ENCODE measurements at regions not wholly inside any gene's neighbourhood (a gene's known extent, or its start where the extent isn't known, plus 50 kb on each side); places are given as distances from the start of the nearest gene placed in this dataset.
"Not testable (repeated sequence)": the region's sequence is repeated elsewhere in the genome, so short reads cannot be mapped to it uniquely, and the experiment has no call there.

- DNase-seq (ENCODE audit: low spot score), result not testable (repeated sequence)
These were observed 330.7 kb upstream of the PLGLB1 start for GRCh38 chr2:87352178-87352934.

- not testable (repeated sequence) for DNase-seq (ENCODE audit: low spot score)
These were observed 331.8 kb upstream of the PLGLB1 start for GRCh38 chr2:87353408-87353807.

DNA sequence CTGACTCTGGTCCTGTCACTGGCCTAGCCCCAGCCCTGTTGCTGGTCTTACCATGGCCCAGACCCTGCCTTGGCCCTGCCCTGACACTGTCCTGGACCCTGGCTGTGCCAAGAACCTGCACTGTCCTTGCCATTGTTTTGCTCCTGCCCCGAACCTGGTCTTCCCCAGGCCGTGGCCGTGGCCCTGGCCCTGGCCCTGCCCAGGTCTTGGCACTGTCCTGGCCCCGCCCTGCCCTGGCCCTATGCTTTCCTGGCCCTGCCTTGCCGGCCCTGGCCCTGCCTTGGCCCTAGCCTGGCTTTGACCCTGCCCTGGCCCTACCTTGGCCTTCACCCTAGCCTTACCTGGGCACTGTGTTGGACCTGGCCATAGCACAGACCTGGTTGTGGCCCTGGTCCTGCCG is 332.5 kb upstream of the PLGLB1 start:
- not testable (repeated sequence) for DNase-seq (ENCODE audit: low spot score)

DNA sequence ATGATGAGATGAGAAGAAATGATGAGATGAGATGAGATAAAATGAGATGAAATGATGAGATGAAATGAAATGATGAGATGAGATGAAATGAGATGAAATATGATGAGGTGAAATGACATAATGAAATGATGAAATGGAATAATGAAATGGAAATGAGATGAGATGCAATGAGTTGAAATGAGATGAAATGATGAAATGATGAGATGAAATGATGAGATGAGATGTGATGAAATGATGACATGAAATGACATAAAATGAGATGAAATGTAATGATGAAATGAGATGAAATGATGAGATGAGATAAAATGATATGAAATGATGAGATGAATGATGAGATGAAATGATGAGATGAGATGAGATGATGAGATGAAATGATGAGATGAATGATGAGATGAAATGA is 338.6 kb upstream of the PLGLB1 start:
- DNase-seq (ENCODE audit: low spot score), result not testable (repeated sequence)

DNA sequence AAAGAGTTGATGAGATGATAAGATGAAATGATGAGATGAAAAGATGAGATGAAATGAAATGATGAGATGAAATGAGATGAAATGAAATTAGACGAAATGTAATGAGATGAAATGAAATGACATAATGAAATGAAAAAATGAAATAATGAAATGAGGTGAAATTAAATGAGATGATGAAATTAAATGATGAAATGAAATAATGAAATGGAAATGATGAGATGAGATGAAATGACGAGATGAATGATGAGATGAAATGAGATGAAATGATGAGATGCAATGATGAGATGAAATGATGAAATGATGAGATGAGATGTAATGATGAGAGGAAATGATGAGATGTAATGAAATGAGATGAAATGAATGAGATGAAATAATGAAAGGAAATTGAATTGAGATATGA is 339.3 kb upstream of the PLGLB1 start:
- DNase-seq (ENCODE audit: low spot score), result not testable (repeated sequence)

DNA sequence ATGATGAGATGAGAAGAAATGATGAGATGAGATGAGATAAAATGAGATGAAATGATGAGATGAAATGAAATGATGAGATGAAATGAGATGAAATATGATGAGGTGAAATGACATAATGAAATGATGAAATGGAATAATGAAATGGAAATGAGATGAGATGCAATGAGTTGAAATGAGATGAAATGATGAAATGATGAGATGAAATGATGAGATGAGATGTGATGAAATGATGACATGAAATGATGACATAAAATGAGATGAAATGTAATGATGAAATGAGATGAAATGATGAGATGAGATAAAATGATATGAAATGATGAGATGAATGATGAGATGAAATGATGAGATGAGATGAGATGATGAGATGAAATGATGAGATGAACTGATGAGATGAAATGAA is 340.2 kb upstream of the PLGLB1 start:
- not testable (repeated sequence) for DNase-seq (ENCODE audit: low spot score)

DNA sequence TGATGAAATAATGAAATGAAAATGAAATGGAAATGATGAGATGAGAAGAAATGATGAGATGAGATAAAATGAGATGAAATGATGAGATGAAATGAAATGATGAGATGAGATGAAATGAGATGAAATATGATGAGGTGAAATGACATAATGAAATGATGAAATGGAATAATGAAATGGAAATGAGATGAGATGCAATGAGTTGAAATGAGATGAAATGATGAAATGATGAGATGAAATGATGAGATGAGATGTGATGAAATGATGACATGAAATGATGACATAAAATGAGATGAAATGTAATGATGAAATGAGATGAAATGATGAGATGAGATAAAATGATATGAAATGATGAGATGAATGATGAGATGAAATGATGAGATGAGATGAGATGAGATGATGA is 342.7 kb upstream of the PLGLB1 start:
- DNase-seq (ENCODE audit: low spot score), result not testable (repeated sequence)

GRCh38 chr2:87365038-87365437 is 343.4 kb upstream of the PLGLB1 start:
- DNase-seq (ENCODE audit: low spot score), result not testable (repeated sequence)

- DNase-seq (ENCODE audit: low spot score), result not testable (repeated sequence)
These were observed 361.8 kb upstream of the PLGLB2 start for GRCh38 chr2:87386063-87386560.

DNA sequence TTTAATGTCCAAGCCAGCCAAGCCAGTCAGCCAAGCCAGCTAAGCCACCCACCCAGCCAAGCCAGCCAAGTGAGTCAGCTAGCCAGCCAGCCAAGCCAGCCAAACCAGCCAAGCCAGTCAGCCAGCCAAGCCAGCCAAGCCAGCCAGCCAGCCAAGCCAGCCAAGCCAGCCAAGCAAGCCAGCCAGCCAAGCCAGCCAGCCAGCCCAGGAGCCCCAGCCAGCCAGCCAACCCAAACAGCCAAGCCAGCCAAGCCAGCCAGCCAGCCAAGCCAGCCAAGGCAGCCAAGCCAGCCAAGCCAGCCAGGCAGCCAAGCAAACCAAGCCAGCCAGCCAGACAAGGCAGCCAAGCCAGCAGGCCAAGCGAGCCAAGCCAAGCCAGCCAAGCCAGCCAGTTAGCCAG is 352.1 kb upstream of the PLGLB2 start:
- not testable (repeated sequence) for DNase-seq (ENCODE audit: low spot score)

DNA sequence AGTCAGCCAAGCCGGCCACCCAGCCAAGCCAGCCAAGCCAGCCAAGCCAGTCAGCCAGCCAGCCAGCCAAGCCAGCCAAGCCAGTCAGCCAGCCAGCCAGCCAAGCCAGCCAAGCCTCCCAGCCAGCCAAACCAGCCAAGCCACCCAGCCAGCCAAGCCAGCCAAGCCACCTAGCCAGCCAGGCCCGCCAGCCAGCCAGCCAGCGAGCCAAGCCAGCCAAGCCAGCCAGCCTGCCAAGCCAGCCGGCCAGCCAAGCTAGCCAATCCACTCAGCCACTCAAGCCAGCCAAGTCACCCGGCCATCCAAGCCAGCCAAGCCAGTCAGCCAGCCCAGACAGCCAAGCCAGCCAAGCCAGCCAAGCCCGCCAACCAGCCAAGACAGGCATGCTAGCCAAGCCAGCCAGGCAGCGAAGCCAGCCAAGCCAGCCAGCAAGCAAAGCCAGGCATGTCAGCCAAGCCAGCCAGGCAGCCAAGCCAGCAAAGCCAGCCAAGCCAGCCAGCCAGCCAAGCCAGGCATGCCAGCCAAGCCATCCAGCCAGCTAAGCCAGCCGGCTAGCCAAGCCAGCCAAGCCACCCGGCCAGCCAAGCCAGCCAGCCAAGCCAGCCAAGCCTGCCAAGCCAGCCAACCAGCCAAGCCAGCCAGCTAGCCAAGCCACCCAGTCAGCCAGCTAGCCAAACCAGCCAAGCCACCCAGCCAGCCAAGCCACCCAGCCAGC is 351.2 kb upstream of the PLGLB2 start:
- DNase-seq (ENCODE audit: low spot score), result not testable (repeated sequence)

DNA sequence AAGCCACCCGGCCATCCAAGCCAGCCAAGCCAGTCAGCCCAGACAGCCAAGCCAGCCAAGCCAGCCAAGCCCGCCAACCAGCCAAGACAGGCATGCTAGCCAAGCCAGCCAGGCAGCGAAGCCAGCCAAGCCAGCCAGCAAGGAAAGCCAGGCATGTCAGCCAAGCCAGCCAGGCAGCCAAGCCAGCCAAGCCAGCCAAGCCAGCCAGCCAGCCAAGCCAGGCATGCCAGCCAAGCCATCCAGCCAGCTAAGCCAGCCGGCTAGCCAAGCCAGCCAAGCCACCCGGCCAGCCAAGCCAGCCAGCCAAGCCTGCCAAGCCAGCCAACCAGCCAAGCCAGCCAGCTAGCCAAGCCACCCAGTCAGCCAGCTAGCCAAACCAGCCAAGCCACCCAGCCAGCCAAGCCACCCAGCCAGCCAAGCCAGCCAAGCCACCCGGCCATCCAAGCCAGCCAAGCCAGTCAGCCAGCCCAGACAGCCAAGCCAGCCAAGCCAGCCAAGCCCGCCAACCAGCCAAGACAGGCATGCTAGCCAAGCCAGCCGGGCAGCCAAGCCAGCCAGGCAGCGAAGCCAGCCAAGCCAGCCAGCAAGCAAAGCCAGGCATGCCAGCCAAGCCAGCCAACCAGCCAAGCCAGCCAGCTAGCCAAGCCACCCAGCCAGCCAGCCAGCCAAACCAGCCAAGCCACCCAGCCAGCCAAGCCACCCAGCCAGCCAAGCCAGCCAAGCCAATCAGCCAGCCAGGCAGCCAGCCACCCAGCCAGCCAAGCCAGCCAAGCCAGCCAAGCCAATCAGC is 350.4 kb upstream of the PLGLB2 start:
- not testable (repeated sequence) for DNase-seq (ENCODE audit: low spot score)

DNA sequence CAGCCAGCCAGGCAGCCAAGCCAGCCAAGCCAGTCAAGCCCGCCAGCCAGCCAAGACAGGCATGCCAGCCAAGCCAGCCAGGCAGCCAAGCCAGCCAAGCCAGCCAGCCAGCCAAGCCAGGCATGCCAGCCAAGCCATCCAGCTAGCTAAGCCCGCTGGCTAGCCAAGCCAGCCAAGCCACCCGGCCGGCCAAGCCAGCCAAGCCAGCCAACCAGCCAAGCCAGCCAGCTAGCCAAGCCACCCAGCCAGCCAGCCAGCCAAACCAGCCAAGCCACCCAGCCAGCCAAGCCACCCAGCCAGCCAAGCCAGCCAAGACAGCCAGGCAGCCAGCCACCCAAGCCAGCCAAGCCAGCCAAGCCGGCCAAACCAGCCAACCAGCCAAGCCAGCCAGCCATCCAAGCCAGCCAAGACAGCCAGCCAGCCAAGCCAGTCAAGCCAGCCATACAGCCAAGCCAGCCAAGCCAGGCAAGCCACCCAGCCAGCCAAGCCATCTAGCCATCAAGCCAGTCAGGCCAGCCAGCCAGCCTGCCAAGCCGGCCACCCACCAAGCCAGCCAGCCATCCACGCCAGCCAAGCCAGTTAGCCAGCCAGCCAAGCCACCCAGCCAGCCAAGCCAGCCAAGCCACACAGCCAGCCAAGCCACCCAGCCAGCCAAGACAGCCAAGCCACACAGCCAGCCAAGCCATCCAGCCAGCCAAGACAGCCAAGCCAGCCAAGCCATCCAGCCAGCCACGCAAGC is 349.2 kb upstream of the PLGLB2 start:
- not testable (repeated sequence) for DNase-seq (ENCODE audit: low spot score)

DNA sequence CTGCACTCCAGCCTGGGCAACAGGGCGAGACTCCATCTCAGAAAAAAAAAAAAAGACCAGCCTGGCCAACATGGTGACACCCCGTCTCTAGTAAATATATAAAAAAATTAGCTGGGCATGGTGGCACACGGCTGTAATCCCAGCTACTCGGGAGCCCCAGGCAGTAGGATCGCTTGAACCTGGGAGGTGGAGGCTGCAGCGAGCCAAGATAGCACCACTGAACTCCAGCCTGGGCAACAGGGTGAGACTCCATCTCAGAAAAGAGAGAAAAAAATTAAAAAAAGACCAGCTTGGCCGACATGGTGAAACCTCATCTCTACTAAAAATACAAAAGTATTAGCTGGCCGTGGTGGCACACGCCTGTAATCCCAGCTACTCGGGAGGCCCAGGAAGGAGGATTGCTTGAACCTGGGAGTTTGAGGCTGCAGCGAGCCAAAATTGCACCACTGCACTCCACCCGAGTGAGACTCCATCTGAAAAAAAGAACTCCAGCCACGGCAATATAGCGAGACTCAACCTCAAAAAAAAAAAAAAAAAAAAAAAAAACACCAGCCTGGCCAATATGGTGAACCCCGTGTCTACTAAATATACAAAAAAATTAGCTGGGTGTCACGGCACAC is 346.1 kb upstream of the PLGLB2 start:
- no peak for DNase-seq (ENCODE audit: low spot score)

GRCh38 chr2:87403893-87404175 is 344.1 kb upstream of the PLGLB2 start:
- DNase-seq (ENCODE audit: low spot score), result no peak

- not testable (repeated sequence) for DNase-seq (ENCODE audit: low spot score)
These were observed 343.3 kb upstream of the PLGLB2 start for GRCh38 chr2:87404411-87405255.

GRCh38 chr2:87405531-87406216 is 342.2 kb upstream of the PLGLB2 start:
- not testable (repeated sequence) for DNase-seq (ENCODE audit: low spot score)

DNA sequence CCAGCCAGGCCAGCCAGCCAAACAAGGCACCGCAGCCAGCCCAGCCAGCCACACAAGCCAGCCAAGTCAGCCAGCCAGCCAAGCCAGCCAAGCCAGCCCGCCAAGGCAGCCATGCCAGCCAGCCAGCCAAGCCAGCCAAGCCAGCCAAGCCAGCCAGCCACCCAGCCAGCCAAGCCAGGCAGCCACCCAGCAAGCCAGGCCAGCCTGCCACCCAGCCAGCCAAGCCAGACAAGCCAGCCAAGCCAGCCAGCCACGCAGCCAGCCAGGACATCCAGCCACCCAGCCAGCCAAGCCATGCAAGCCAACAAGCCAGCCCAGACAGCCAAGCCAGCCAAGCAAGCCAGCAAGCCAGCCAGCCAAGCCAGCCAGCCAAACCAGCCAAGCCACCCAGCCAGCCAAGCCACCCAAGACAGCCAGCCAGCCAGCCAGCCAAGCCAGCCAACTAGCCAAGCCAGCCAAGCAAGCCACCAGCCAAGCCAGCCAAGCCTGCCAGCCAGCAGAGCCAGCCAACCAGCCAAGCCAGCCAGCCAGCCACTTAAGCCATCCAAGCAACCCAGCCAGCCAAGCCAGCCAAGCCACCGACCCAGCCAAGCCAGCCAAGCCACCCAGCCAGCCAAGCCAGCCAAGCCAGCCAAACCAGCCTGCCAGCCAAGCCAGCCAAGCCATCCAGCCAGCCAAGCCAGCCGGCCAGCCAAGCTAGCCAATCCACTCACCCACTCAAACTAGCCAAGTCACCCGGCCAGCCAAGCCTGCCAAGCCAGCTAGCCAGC is 341.3 kb upstream of the PLGLB2 start:
- not testable (repeated sequence) for DNase-seq (ENCODE audit: low spot score)

GRCh38 chr2:87409601-87410000 is 338.3 kb upstream of the PLGLB2 start:
- DNase-seq (ENCODE audit: low spot score), result not testable (repeated sequence)

Measured in HuH-7.5 (cell line).